ENCODE measurements at regions not wholly inside any gene's neighbourhood (a gene's known extent, or its start where the extent isn't known, plus 50 kb on each side); places are given as distances from the start of the nearest gene placed in this dataset.
A peak's percentile ranks its signal among the peaks of the same experiment; 100 is the strongest.

DNA sequence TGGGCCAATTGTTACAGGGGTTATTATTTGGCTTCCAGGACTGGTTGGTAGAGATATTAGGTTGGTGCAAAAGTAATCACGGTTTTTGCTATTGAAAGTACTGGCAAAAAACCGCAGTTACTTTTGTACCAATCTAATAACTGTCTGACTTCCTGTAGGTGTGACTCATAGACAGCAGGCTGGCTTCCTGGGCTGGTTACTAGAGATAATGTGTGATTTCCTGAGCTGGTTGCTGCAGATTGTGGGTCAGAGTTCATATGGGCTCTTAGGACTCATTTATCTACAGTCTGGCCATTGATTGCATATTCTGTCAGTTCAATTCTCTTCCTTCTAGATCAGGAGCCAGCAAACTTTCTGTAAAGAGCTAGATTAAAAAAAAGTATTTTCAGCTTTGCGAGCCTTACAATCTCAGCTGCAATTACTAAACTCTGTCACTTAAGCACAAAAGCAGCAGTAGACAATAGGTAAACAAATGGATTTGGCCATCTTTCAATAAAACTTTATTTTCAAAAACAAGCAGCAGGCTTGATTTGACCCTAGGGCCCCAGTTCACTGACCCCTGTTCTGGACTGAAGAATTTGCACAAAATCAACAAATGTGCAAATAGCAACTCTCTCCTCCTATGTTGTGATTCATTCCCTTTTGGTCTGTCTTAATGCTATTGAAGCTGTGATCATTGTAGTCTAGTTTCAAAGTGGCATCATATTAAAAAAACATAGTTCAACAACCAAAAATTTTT is 50.8 kb upstream of the BOD1L1 start:
- no peak overlapping the region for H3K9ac ChIP-seq (ENCODE audit: low read length)
- H3K4me2 ChIP-seq (ENCODE audit: low read depth, low read length) = no peak overlapping the region
- H3K4me1 ChIP-seq (ENCODE audit: low read length) = no peaks in the 10 kb centered on the region
- no peaks in the 10 kb centered on the region for H3K27me3 ChIP-seq (replicated peaks; ENCODE audit: insufficient read depth, low read length)
- no peaks in the 10 kb centered on the region for H3K79me2 ChIP-seq (ENCODE audit: low read length)
- H2AFZ ChIP-seq (ENCODE audit: low read length) = no peak overlapping the region
- TF ChIP-seq, protein P1, sequence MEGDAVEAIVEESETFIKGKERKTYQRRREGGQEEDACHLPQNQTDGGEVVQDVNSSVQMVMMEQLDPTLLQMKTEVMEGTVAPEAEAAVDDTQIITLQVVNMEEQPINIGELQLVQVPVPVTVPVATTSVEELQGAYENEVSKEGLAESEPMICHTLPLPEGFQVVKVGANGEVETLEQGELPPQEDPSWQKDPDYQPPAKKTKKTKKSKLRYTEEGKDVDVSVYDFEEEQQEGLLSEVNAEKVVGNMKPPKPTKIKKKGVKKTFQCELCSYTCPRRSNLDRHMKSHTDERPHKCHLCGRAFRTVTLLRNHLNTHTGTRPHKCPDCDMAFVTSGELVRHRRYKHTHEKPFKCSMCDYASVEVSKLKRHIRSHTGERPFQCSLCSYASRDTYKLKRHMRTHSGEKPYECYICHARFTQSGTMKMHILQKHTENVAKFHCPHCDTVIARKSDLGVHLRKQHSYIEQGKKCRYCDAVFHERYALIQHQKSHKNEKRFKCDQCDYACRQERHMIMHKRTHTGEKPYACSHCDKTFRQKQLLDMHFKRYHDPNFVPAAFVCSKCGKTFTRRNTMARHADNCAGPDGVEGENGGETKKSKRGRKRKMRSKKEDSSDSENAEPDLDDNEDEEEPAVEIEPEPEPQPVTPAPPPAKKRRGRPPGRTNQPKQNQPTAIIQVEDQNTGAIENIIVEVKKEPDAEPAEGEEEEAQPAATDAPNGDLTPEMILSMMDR (IDR thresholded peaks at IDR 0.05; ENCODE audit: low read length) = no peak
- TF ChIP-seq EZH2 (optimal IDR thresholded peaks at IDR 0.05; ENCODE audit: low read depth, low read length) (no peak), EZH2phosphoT487 (IDR thresholded peaks at IDR 0.05; ENCODE audit: low read length) (no peak)
- no peaks in the 10 kb centered on the region for H4K20me1 ChIP-seq (ENCODE audit: insufficient read depth, low read length)
- no peak overlapping the region for H3K4me3 ChIP-seq (ENCODE audit: low read length)
- no peak overlapping the region for H3K27ac ChIP-seq (ENCODE audit: low read length)
- no peaks in the 10 kb centered on the region for H3K9me3 ChIP-seq (replicated peaks; ENCODE audit: insufficient read depth, low read length)
- H3K36me3 ChIP-seq (replicated peaks; ENCODE audit: insufficient read depth, low read length) = no peaks in the 10 kb centered on the region
- H3K9me2 ChIP-seq (replicated peaks; ENCODE audit: insufficient read depth, low read length) = no peaks in the 10 kb centered on the region
- no peaks in the 10 kb centered on the region for H3F3A ChIP-seq (ENCODE audit: insufficient read depth, low read length)
- DNase-seq = peak; percentile 59

DNA sequence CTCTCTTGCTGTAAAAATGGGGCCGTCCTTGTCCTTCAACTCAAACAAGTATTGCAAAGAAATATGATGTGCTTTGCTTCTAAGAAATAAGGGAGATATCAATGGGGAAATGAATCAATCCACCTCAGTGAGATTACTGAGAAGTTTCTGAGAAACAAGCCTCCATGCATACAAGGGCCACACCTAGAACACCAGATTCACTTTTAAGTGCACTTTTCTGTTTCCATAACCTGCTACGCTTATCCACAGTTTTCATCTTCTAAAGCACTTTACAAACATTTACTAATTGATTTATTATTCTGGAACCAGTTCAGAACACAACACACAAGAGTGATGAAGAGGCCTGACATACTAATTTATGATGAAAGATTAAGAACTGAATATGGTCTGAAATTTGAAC is 54.0 kb upstream of the BOD1L1 start:
- no peak for TF ChIP-seq EZH2phosphoT487 (IDR thresholded peaks at IDR 0.05; ENCODE audit: low read length)
- TF ChIP-seq EZH2 (optimal IDR thresholded peaks at IDR 0.05; ENCODE audit: low read depth, low read length) = no peak
- TF ChIP-seq, protein P1 (IDR thresholded peaks at IDR 0.05; ENCODE audit: low read length) = no peak
- H3K9me3 ChIP-seq (replicated peaks; ENCODE audit: insufficient read depth, low read length) = no peaks in the 10 kb centered on the region

DNA sequence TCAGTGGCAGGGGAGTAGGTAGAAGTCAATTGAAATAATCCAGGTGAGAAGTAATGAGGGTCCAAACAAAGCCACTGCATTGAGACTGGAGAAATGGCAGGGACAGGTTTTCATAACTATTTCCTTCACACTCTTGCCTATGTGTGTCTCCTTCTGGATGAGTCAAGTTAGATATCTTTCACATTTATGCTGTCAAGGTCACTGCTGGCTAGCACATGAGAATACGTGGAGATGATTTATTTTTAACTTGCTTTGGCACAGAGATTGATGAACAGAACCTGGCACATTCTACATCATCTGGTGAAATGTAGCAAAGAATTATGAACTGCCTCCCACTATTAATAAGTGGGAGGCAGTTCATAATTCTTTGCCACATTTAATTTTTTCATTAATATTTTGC is 66.7 kb upstream of the BOD1L1 start:
- H4K20me1 ChIP-seq (ENCODE audit: insufficient read depth, low read length) = no peaks in the 10 kb centered on the region
- no peak for DNase-seq
- no peaks in the 10 kb centered on the region for H3K36me3 ChIP-seq (replicated peaks; ENCODE audit: insufficient read depth, low read length)
- TF ChIP-seq, protein P1 (IDR thresholded peaks at IDR 0.05; ENCODE audit: low read length) = no peak
- TF ChIP-seq EZH2phosphoT487 (IDR thresholded peaks at IDR 0.05; ENCODE audit: low read length) (no peak), EZH2 (optimal IDR thresholded peaks at IDR 0.05; ENCODE audit: low read depth, low read length) (no peak)
- H3K4me1 ChIP-seq (ENCODE audit: low read length) = no peaks in the 10 kb centered on the region
- H3K79me2 ChIP-seq (ENCODE audit: low read length) = no peaks in the 10 kb centered on the region
- no peaks in the 10 kb centered on the region for H3F3A ChIP-seq (ENCODE audit: insufficient read depth, low read length)
- no peak overlapping the region for H3K27ac ChIP-seq (ENCODE audit: low read length)
- no peak overlapping the region for H3K9ac ChIP-seq (ENCODE audit: low read length)
- H3K9me3 ChIP-seq (replicated peaks; ENCODE audit: insufficient read depth, low read length) = no peaks in the 10 kb centered on the region
- H3K4me3 ChIP-seq (ENCODE audit: low read length) = no peak overlapping the region
- H3K9me2 ChIP-seq (replicated peaks; ENCODE audit: insufficient read depth, low read length) = no peaks in the 10 kb centered on the region
- H2AFZ ChIP-seq (ENCODE audit: low read length) = no peak overlapping the region
- no peak overlapping the region for H3K4me2 ChIP-seq (ENCODE audit: low read depth, low read length)
- no peaks in the 10 kb centered on the region for H3K27me3 ChIP-seq (replicated peaks; ENCODE audit: insufficient read depth, low read length)

More for the DNA sequence above, 54.0 kb upstream of the BOD1L1 start:
- Histone ChIP-seq H3K27me3 (replicated peaks; ENCODE audit: insufficient read depth, low read length) (no peaks in the 10 kb centered on the region), H4K20me1 (ENCODE audit: insufficient read depth, low read length) (no peaks in the 10 kb centered on the region), H3K79me2 (ENCODE audit: low read length) (no peaks in the 10 kb centered on the region), H3K9ac (ENCODE audit: low read length) (no peak overlapping the region), H3K4me3 (ENCODE audit: low read length) (no peak overlapping the region), H3F3A (ENCODE audit: insufficient read depth, low read length) (no peaks in the 10 kb centered on the region), H3K36me3 (replicated peaks; ENCODE audit: insufficient read depth, low read length) (no peaks in the 10 kb centered on the region), H3K4me1 (ENCODE audit: low read length) (no peaks in the 10 kb centered on the region), H2AFZ (ENCODE audit: low read length) (no peak overlapping the region), H3K9me2 (replicated peaks; ENCODE audit: insufficient read depth, low read length) (no peaks in the 10 kb centered on the region), H3K27ac (ENCODE audit: low read length) (no peak overlapping the region), H3K4me2 (ENCODE audit: low read depth, low read length) (no peak overlapping the region)
- no peak for DNase-seq

Data from MM.1S (cell line).